Mesendoderm (in vitro differentiated cells): ENCODE measurements at regions not wholly inside any gene's neighbourhood (a gene's known extent, or its start where the extent isn't known, plus 50 kb on each side); places are given as distances from the start of the nearest gene placed in this dataset.

Experiments used
- DNase-seq: peaks from one replicate; pipeline ENCODE4 v3.0.0; 2013
- H2AK5ac ChIP-seq: 2 replicates; pipeline ENCODE4 v1.6.1; 2013; ENCODE audit warnings: low read length, inconsistent platforms
- H2BK120ac ChIP-seq: 2 replicates; pipeline ENCODE4 v1.6.1; 2013; ENCODE audit warnings: low read depth, mild to moderate bottlenecking, low read length, moderate library complexity, mixed read lengths
- H2BK15ac ChIP-seq: replicated peaks from 2 replicates; pipeline ENCODE4 v1.6.1; 2013; ENCODE audit warnings: low read depth, mild to moderate bottlenecking, moderate library complexity
- H2BK5ac ChIP-seq: 2 replicates; pipeline ENCODE4 v1.6.1; 2013; ENCODE audit warnings: low read length, inconsistent platforms
- H3K18ac ChIP-seq: 2 replicates; pipeline ENCODE4 v1.6.1; 2013; ENCODE audit warnings: mild to moderate bottlenecking, low read length, mixed read lengths
- H3K23ac ChIP-seq: one replicate; pipeline ENCODE4 v1.6.1; 2013; ENCODE audit warnings: low read length
- H3K27ac ChIP-seq: 2 replicates; pipeline ENCODE4 v1.5.1; 2013; ENCODE audit warnings: low read depth, mild to moderate bottlenecking, inconsistent platforms, low read length, moderate library complexity
- H3K27me3 ChIP-seq: 2 replicates; pipeline ENCODE4 v1.6.1; 2013; ENCODE audit warnings: low read length, control low read depth, mild to moderate bottlenecking, inconsistent platforms; ENCODE audit not compliant: insufficient read depth, poor library complexity
- H3K36me3 ChIP-seq: 2 replicates; pipeline ENCODE4 v1.6.1; 2013; ENCODE audit warnings: low read length, inconsistent platforms; ENCODE audit not compliant: control insufficient read depth, insufficient read depth
- H3K4ac ChIP-seq: one replicate; pipeline ENCODE4 v1.6.1; 2013; ENCODE audit warnings: low read depth, mild to moderate bottlenecking, low read length, moderate library complexity
- H3K4me1 ChIP-seq: 2 replicates; pipeline ENCODE4 v1.6.1; 2013; ENCODE audit warnings: low read depth, low read length, inconsistent platforms; ENCODE audit not compliant: control insufficient read depth
- H3K4me2 ChIP-seq: 2 replicates; pipeline ENCODE4 v1.6.1; 2013; ENCODE audit warnings: low read length
- H3K4me3 ChIP-seq: 2 replicates; pipeline ENCODE4 v1.5.1; 2013; ENCODE audit warnings: mild to moderate bottlenecking, low read length
- H3K56ac ChIP-seq: one replicate; pipeline ENCODE4 v1.6.1; 2013; ENCODE audit warnings: low read length
- H3K79me1 ChIP-seq: 2 replicates; pipeline ENCODE4 v1.6.1; 2013; ENCODE audit warnings: low read length, inconsistent platforms
- H3K79me2 ChIP-seq: 2 replicates; pipeline ENCODE4 v1.6.1; 2013; ENCODE audit warnings: mild to moderate bottlenecking, low read length; ENCODE audit not compliant: control insufficient read depth, insufficient read depth
- H3K9ac ChIP-seq: 2 replicates; pipeline ENCODE4 v1.6.1; 2013; ENCODE audit warnings: low read length, inconsistent platforms
- H4K5ac ChIP-seq: one replicate; pipeline ENCODE4 v1.6.1; 2013; ENCODE audit warnings: low read length
- H4K8ac ChIP-seq: one replicate; pipeline ENCODE4 v1.6.1; 2013; ENCODE audit warnings: low read depth, mild to moderate bottlenecking, control low read depth, low read length, moderate library complexity
- WGBS: extraction: QIAGEN DNeasy Blood & Tissue Kit; methylation state at CpG from one replicate; pipeline ENCODE4 v1.1.7; 2013; ENCODE audit warnings: low lambda C conversion rate, missing lambda C conversion rate; ENCODE audit not compliant: insufficient coverage; ENCODE audit errors: extremely low coverage; 5-methylcytosine and 5-hydroxymethylcytosine counted together

- no peak overlapping the region for H2BK15ac ChIP-seq
- no CpG with 5 or more reads among the region's 7 CpGs for WGBS
- DNase-seq = no peak
These were observed 733.5 kb downstream of the BRD1 start for GRCh38 chr22:49094151-49094550.

GRCh38 chr22:49093192-49093880, 734.3 kb downstream of the BRD1 start:
- Histone ChIP-seq H2BK5ac (no peak overlapping the region), H4K5ac (no peak overlapping the region), H3K4me2 (no peak overlapping the region), H3K27me3 (no peaks in the 10 kb centered on the region), H3K27ac (no peak overlapping the region), H4K8ac (no peak overlapping the region), H3K56ac (no peak overlapping the region), H3K79me2 (no peaks in the 10 kb centered on the region), H3K4ac (no peak overlapping the region), H3K4me3 (no peak overlapping the region), H2BK120ac (no peak overlapping the region), H3K18ac (no peak overlapping the region), H2BK15ac (no peak overlapping the region), H3K4me1 (no peaks in the 10 kb centered on the region), H3K9ac (no peak overlapping the region), H3K36me3 (no peaks in the 10 kb centered on the region), H3K23ac (no peak overlapping the region), H2AK5ac (no peak overlapping the region), H3K79me1 (no peaks in the 10 kb centered on the region)
- WGBS = no CpG with 5 or more reads among the region's 23 CpGs
- DNase-seq = no peak

More at GRCh38 chr22:49094151-49094550, 733.5 kb downstream of the BRD1 start:
- Histone ChIP-seq H4K5ac (no peak overlapping the region), H3K9ac (no peak overlapping the region), H3K27me3 (no peaks in the 10 kb centered on the region), H3K23ac (no peak overlapping the region), H2BK5ac (no peak overlapping the region), H3K4me3 (no peak overlapping the region), H3K27ac (no peak overlapping the region), H2AK5ac (no peak overlapping the region), H3K79me2 (no peaks in the 10 kb centered on the region), H3K79me1 (no peaks in the 10 kb centered on the region), H2BK120ac (no peak overlapping the region), H3K56ac (no peak overlapping the region), H4K8ac (no peak overlapping the region), H3K36me3 (no peaks in the 10 kb centered on the region), H3K4ac (no peak overlapping the region), H3K18ac (no peak overlapping the region), H3K4me2 (no peak overlapping the region), H3K4me1 (no peaks in the 10 kb centered on the region)

GRCh38 chr22:49092716-49093115, 735.0 kb downstream of the BRD1 start:
- Histone ChIP-seq H2AK5ac (no peak overlapping the region), H2BK5ac (no peak overlapping the region), H3K36me3 (no peaks in the 10 kb centered on the region), H3K9ac (no peak overlapping the region), H3K27ac (no peak overlapping the region), H3K4ac (no peak overlapping the region), H3K79me2 (no peaks in the 10 kb centered on the region), H3K18ac (no peak overlapping the region), H3K27me3 (no peaks in the 10 kb centered on the region), H3K4me3 (no peak overlapping the region), H3K4me1 (no peaks in the 10 kb centered on the region), H2BK15ac (no peak overlapping the region), H3K56ac (no peak overlapping the region), H4K5ac (no peak overlapping the region), H2BK120ac (no peak overlapping the region), H3K79me1 (no peaks in the 10 kb centered on the region), H3K4me2 (no peak overlapping the region), H4K8ac (no peak overlapping the region), H3K23ac (no peak overlapping the region)
- DNase-seq = no peak
- WGBS = no CpG with 5 or more reads among the region's 15 CpGs

GRCh38 chr22:49091917-49092545, 735.6 kb downstream of the BRD1 start:
- H3K79me2 ChIP-seq = no peaks in the 10 kb centered on the region
- H3K36me3 ChIP-seq = no peaks in the 10 kb centered on the region
- H3K79me1 ChIP-seq = no peaks in the 10 kb centered on the region
- no peak overlapping the region for H3K9ac ChIP-seq
- H3K23ac ChIP-seq = no peak overlapping the region
- no peak overlapping the region for H4K8ac ChIP-seq
- WGBS = no CpG with 5 or more reads among the region's 13 CpGs
- H3K56ac ChIP-seq = no peak overlapping the region
- DNase-seq = peak; percentile 19
- no peak overlapping the region for H3K27ac ChIP-seq
- no peak overlapping the region for H2BK120ac ChIP-seq
- H2BK15ac ChIP-seq = no peak overlapping the region
- no peak overlapping the region for H2BK5ac ChIP-seq
- no peak overlapping the region for H3K18ac ChIP-seq
- no peak overlapping the region for H3K4me3 ChIP-seq
- no peak overlapping the region for H2AK5ac ChIP-seq
- no peak overlapping the region for H3K4ac ChIP-seq
- no peaks in the 10 kb centered on the region for H3K4me1 ChIP-seq
- no peak overlapping the region for H3K4me2 ChIP-seq
- H4K5ac ChIP-seq = no peak overlapping the region
- no peaks in the 10 kb centered on the region for H3K27me3 ChIP-seq

GRCh38 chr22:49091451-49091850, 736.2 kb downstream of the BRD1 start:
- Histone ChIP-seq H2AK5ac (no peak overlapping the region), H3K27me3 (no peaks in the 10 kb centered on the region), H3K23ac (no peak overlapping the region), H4K8ac (no peak overlapping the region), H3K18ac (no peak overlapping the region), H3K79me2 (no peaks in the 10 kb centered on the region), H3K4me1 (no peaks in the 10 kb centered on the region), H2BK5ac (no peak overlapping the region), H3K9ac (no peak overlapping the region), H4K5ac (no peak overlapping the region), H3K79me1 (no peaks in the 10 kb centered on the region), H3K4me2 (no peak overlapping the region), H3K4ac (no peak overlapping the region), H3K36me3 (no peaks in the 10 kb centered on the region), H3K4me3 (no peak overlapping the region), H2BK15ac (no peak overlapping the region), H2BK120ac (no peak overlapping the region), H3K56ac (no peak overlapping the region), H3K27ac (no peak overlapping the region)
- no CpG with 5 or more reads among the region's 19 CpGs for WGBS
- DNase-seq = no peak

GRCh38 chr22:49090853-49091135, 736.9 kb downstream of the BRD1 start:
- no peak for DNase-seq
- no peaks in the 10 kb centered on the region for H3K79me1 ChIP-seq
- no peak overlapping the region for H2BK15ac ChIP-seq
- H3K4ac ChIP-seq = no peak overlapping the region
- no peak overlapping the region for H3K56ac ChIP-seq
- H2BK5ac ChIP-seq = no peak overlapping the region
- H3K18ac ChIP-seq = no peak overlapping the region
- no peak overlapping the region for H3K4me3 ChIP-seq
- no peak overlapping the region for H3K9ac ChIP-seq
- H3K23ac ChIP-seq = no peak overlapping the region
- H3K4me1 ChIP-seq = no peaks in the 10 kb centered on the region
- H4K8ac ChIP-seq = no peak overlapping the region
- H2BK120ac ChIP-seq = no peak overlapping the region
- no peak overlapping the region for H3K4me2 ChIP-seq
- H3K27ac ChIP-seq = no peak overlapping the region
- no peak overlapping the region for H2AK5ac ChIP-seq
- no peaks in the 10 kb centered on the region for H3K36me3 ChIP-seq
- no peak overlapping the region for H4K5ac ChIP-seq
- no peaks in the 10 kb centered on the region for H3K27me3 ChIP-seq
- H3K79me2 ChIP-seq = no peaks in the 10 kb centered on the region
- whole genome bisulfite sequencing = no CpG with 5 or more reads among the region's 10 CpGs
